Psoas muscle (tissue), 7 donors: ENCODE measurements at regions not wholly inside any gene's neighbourhood (a gene's known extent, or its start where the extent isn't known, plus 50 kb on each side); places are given as distances from the start of the nearest gene placed in this dataset.
"Not testable (repeated sequence)": the region's sequence is repeated elsewhere in the genome, so short reads cannot be mapped to it uniquely, and the experiment has no call there.

Experiments used
- ATAC-seq, 4 donors: fragments of 200-7000 bp; cut with Tn5 transposase; one replicate each; pipeline ENCODE4 v1.9.1; 2020; ENCODE audit warnings: moderate library complexity in 3 of 4, mild to moderate bottlenecking in 2 of 4
- DNase-seq, 2 donors: peaks; one replicate each; pipeline ENCODE4 v3.0.0-alpha.2; 2020
- H3K27ac ChIP-seq: fragments of 200-600 bp; one replicate; pipeline ENCODE4 v1.8.0; 2022
- H3K27me3 ChIP-seq, 3 donors: fragments of 200-600 bp in 1 of 3; one replicate each; pipeline versions ENCODE4 v1.6.1 to v1.8.0; 2013 to 2022; ENCODE audit warnings: low read length in 2 of 3, mild to moderate bottlenecking in 2 of 3, moderate library complexity in 1 of 3; ENCODE audit not compliant: insufficient read depth in 3 of 3
- H3K36me3 ChIP-seq, 2 donors: fragments of 200-600 bp in 1 of 2; one replicate each; pipeline versions ENCODE4 v1.6.1 to v1.8.0; 2013 to 2022; ENCODE audit warnings: low read depth in 1 of 2, mild to moderate bottlenecking in 1 of 2, moderate library complexity in 1 of 2; ENCODE audit not compliant: insufficient read depth in 1 of 2
- H3K4me1 ChIP-seq: fragments of 200-600 bp; one replicate; pipeline ENCODE4 v1.8.0; 2022
- H3K4me3 ChIP-seq: fragments of 200-600 bp; one replicate; pipeline ENCODE4 v1.8.0; 2022; ENCODE audit warnings: mild to moderate bottlenecking
- H3K9me3 ChIP-seq: fragments of 200-600 bp; one replicate; pipeline ENCODE4 v1.8.0; 2022
- CTCF ChIP-seq: fragments of 200-600 bp; IDR thresholded peaks from one replicate; pipeline ENCODE4 v1.8.0; 2022; ENCODE audit warnings: antibody characterized with exemption
- WGBS, 3 donors: extraction: QIAGEN DNeasy Blood & Tissue Kit; methylation state at CpG; one replicate each; pipeline versions ENCODE4 v1.1.6 to v1.1.7; 2013; 5-methylcytosine and 5-hydroxymethylcytosine counted together
- intact Hi-C, 2 donors: fragments of 100-400 bp; cut with DNase I; formaldehyde crosslinking; loops; one replicate each; pipeline versions ENCODE4 v1.11.0 to v1.14.2; 2022
- donor health status: healthy with polysubstance abuse.
- donor health status: DM: no; HTN: no; CAD: no; lungs with moderate emphysema.
- donor health status: Bipolar disorder and iron deficiency.
- donor health status: healthy.
- donor health status: DM: yes; HTN: yes; CAD: no.
- donor health status: DM: no; HTN: no; CAD: no.
- donor health status: DM: yes; HTN: yes; CAD: no.

GRCh38 chr6:21752054-21752811 lies 158.7 kb downstream of the SOX4 start:
- ATAC-seq (no peak), DNase-seq (no peak)
- 98 to 100% (median 98%) methylated on average over 2 to 4 of the region's 4 CpGs for WGBS, 3 donors
- no peaks in the 10 kb centered on the region for H3K4me1 ChIP-seq
- H3K9me3 ChIP-seq = no peaks in the 10 kb centered on the region
- no peak overlapping the region for H3K27ac ChIP-seq
- TF ChIP-seq CTCF = no peak
- H3K27me3 ChIP-seq = no peaks in the 10 kb centered on the region
- no peaks in the 10 kb centered on the region for H3K36me3 ChIP-seq
- H3K4me3 ChIP-seq = no peak overlapping the region
- intact Hi-C loops = no loop called here

- Histone ChIP-seq H3K36me3 (no peaks in the 10 kb centered on the region), H3K27me3 (no peaks in the 10 kb centered on the region), H3K4me3 (no peak overlapping the region), H3K4me1 (no peaks in the 10 kb centered on the region), H3K27ac (no peak overlapping the region), H3K9me3 (no peaks in the 10 kb centered on the region)
- WGBS, 3 donors = 48 to 57% (median 55%) methylated on average over 11 of the region's 11 CpGs
- TF ChIP-seq CTCF = no peak
- DNase-seq = no peak
- intact Hi-C loops = no loop called here
- no peak for ATAC-seq
Observed at GRCh38 chr6:21753241-21754108, 159.9 kb downstream of the SOX4 start.

GRCh38 chr6:21754891-21755290 lies 161.3 kb downstream of the SOX4 start:
- Histone ChIP-seq H3K4me1 (no peaks in the 10 kb centered on the region), H3K27me3 (no peaks in the 10 kb centered on the region), H3K27ac (no peak overlapping the region), H3K4me3 (no peak overlapping the region), H3K9me3 (no peaks in the 10 kb centered on the region), H3K36me3 (no peaks in the 10 kb centered on the region)
- ATAC-seq = no peak
- 89 to 93% (median 91%) methylated on average over 5 of the region's 5 CpGs for WGBS, 3 donors
- intact Hi-C loops = no loop called here
- no peak for DNase-seq
- TF ChIP-seq CTCF = no peak

- H3K36me3 ChIP-seq = no peaks in the 10 kb centered on the region
- intact Hi-C loops = no loop called here
- H3K4me1 ChIP-seq = no peaks in the 10 kb centered on the region
- H3K4me3 ChIP-seq = no peak overlapping the region
- TF ChIP-seq CTCF = no peak
- WGBS, 3 donors = 79 to 95% (median 93%) methylated on average over 4 of the region's 4 CpGs
- ATAC-seq = no peak
- no peak for DNase-seq
- H3K9me3 ChIP-seq = no peaks in the 10 kb centered on the region
- no peaks in the 10 kb centered on the region for H3K27me3 ChIP-seq
- no peak overlapping the region for H3K27ac ChIP-seq
Observed at GRCh38 chr6:21756487-21756886, 162.9 kb downstream of the SOX4 start.

- intact Hi-C loops, ATAC-seq: not testable (repeated sequence)
- 92 to 97% (median 96%) methylated on average over 10 of the region's 10 CpGs for WGBS, 3 donors
Observed at GRCh38 chr6:21757392-21757791, 163.8 kb downstream of the SOX4 start.

More at GRCh38 chr6:21757392-21757791, 163.8 kb downstream of the SOX4 start:
- not testable (repeated sequence) for H3K36me3 ChIP-seq, H3K9me3 ChIP-seq, H3K27me3 ChIP-seq, H3K4me3 ChIP-seq, DNase-seq, H3K27ac ChIP-seq, H3K4me1 ChIP-seq
